ENCODE measurements at regions not wholly inside any gene's neighbourhood (a gene's known extent, or its start where the extent isn't known, plus 50 kb on each side); places are given as distances from the start of the nearest gene placed in this dataset.

- TF ChIP-seq POLR2A (IDR thresholded peaks at IDR 0.05; ENCODE audit: extremely low read depth, insufficient read length) = no peak
- TF ChIP-seq CTCF (IDR thresholded peaks at IDR 0.05; ENCODE audit: low read depth, low read length) = no peak
- TF ChIP-seq MAX (IDR thresholded peaks at IDR 0.05; ENCODE audit: low read depth, low read length) = no peak
Measured at GRCh38 chr14:97428808-97429440, 631.7 kb downstream of the VRK1 start.

Measured in NB4 (cell line).